SH-SY5Y (cell line): ENCODE measurements at regions not wholly inside any gene's neighbourhood (a gene's known extent, or its start where the extent isn't known, plus 50 kb on each side); places are given as distances from the start of the nearest gene placed in this dataset.

Experiments used
- GATA2 ChIP-seq: IDR thresholded peaks from 2 replicates; pipeline ENCODE4 v1.6.1; 2011; ENCODE audit warnings: mild to moderate bottlenecking, low read depth, low read length
- GATA3 ChIP-seq: IDR thresholded peaks from 2 replicates; pipeline ENCODE4 v1.6.1; 2011; ENCODE audit warnings: low read depth, mild to moderate bottlenecking, low read length, moderate library complexity

DNA sequence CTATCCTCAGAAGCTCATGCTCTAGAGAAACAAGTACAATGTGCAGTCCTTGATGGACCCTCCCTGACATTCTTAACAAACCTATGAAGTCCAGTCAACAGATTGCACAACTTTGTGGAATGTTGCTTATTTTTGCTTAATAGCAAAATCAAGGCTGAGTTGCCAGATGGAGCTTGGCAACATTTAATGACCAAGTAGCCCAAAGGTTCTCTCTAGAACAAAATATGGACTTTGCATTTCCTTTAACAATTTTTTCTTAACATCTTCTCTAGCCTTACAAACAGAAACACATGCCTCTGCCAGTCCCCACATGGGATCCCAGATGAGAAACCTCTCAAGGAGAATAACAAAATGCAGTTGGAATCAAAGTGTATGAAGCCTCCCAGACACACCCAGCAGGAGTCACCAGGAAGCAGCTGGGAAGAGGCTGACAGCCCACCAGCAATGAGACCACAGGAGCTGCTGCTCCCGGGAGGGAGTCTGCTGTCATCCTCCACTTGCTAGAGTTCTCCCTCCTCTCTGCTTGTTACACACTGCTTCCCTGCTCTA lies 422.5 kb upstream of the CDIN1 start:
- no peak for TF ChIP-seq GATA2
- no peak for TF ChIP-seq GATA3
